NCI-H1417 (cell line): ENCODE measurements at regions not wholly inside any gene's neighbourhood (a gene's known extent, or its start where the extent isn't known, plus 50 kb on each side); places are given as distances from the start of the nearest gene placed in this dataset.

Experiments
- DNase-seq, 3 experiments: peaks; one replicate each; lab custom pipeline; 2025; lab: John Stamatoyannopoulos, UW

- DNase-seq, result no peak
Measured at GRCh38 chr7:54701982-54702381, 57.0 kb downstream of the SEC61G start.

GRCh38 chr7:54699715-54700114 is 59.3 kb downstream of the SEC61G start:
- no peak for DNase-seq

- DNase-seq, result no peak
Measured at GRCh38 chr7:54697659-54698186, 61.3 kb downstream of the SEC61G start.

- no peak for DNase-seq
Measured at GRCh38 chr7:54690892-54691291, 68.1 kb downstream of the SEC61G start.

- DNase-seq, result no peak
Measured at GRCh38 chr7:54690050-54690443, 69.0 kb downstream of the SEC61G start.

GRCh38 chr7:54689394-54690049 is 69.5 kb downstream of the SEC61G start:
- no peak for DNase-seq

GRCh38 chr7:54687462-54688212 is 71.4 kb downstream of the SEC61G start:
- DNase-seq, result no peak

- DNase-seq, result no peak
Measured at GRCh38 chr7:54680377-54681005, 78.5 kb downstream of the SEC61G start.

GRCh38 chr7:54679490-54679817 is 79.6 kb downstream of the SEC61G start:
- DNase-seq, result no peak

- DNase-seq, result peak in 1 of 3 experiments; percentile 18
Measured at GRCh38 chr7:54678763-54679489, 80.1 kb downstream of the SEC61G start.

GRCh38 chr7:54674891-54675290 is 84.1 kb downstream of the SEC61G start:
- no peak for DNase-seq

GRCh38 chr7:54672519-54672918 is 86.5 kb downstream of the SEC61G start:
- DNase-seq, result no peak

GRCh38 chr7:54664235-54665228 is 94.5 kb downstream of the SEC61G start:
- peak; percentile 6 to 67 (median 59) for DNase-seq

- peak in 1 of 3 experiments; percentile 45 for DNase-seq
Measured at GRCh38 chr7:54663603-54664234, 95.3 kb downstream of the SEC61G start.

- no peak for DNase-seq
Measured at GRCh38 chr7:54663186-54663585, 95.8 kb downstream of the SEC61G start.

GRCh38 chr7:54662701-54663100 is 96.3 kb downstream of the SEC61G start:
- no peak for DNase-seq

GRCh38 chr7:54653905-54654304 is 105.1 kb downstream of the SEC61G start:
- no peak for DNase-seq

GRCh38 chr7:54643064-54643463 is 100.9 kb downstream of the VSTM2A start:
- DNase-seq, result no peak

- DNase-seq, result no peak
Measured at GRCh38 chr7:54637712-54638396, 95.7 kb downstream of the VSTM2A start.

GRCh38 chr7:54632696-54633095 is 90.5 kb downstream of the VSTM2A start:
- no peak for DNase-seq
